Spleen (tissue), 11 donors: ENCODE measurements at regions not wholly inside any gene's neighbourhood (a gene's known extent, or its start where the extent isn't known, plus 50 kb on each side); places are given as distances from the start of the nearest gene placed in this dataset.
A peak's percentile ranks its signal among the peaks of the same experiment; 100 is the strongest.

Experiments
- DNase-seq: peaks from one replicate; pipeline ENCODE4 v3.0.0-alpha.2; 2020
- H3K27ac ChIP-seq, 8 donors: fragments of 200-600 bp; sonication (generic) in 7 of 8; 1 replicate in 4 of 8; 2 replicates in 4 of 8; pipeline versions ENCODE4 v1.5.0 to v1.8.0; 2016 to 2021; ENCODE audit warnings: inconsistent platforms in 4 of 8, mild to moderate bottlenecking in 4 of 8, moderate library complexity in 1 of 8
- H3K27me3 ChIP-seq, 7 donors: fragments of 200-600 bp; sonication (generic) in 6 of 7; replicated peaks in 1 of 7; 1 replicate in 4 of 7; 2 replicates in 3 of 7; pipeline versions ENCODE4 v1.5.0 to v1.8.0; 2016 to 2021; ENCODE audit warnings: inconsistent platforms in 3 of 7, mild to moderate bottlenecking in 1 of 7
- H3K36me3 ChIP-seq, 6 donors: fragments of 200-600 bp; sonication (generic) in 5 of 6; 1 replicate in 4 of 6; 2 replicates in 2 of 6; pipeline versions ENCODE4 v1.5.0 to v1.8.0; 2016 to 2021; ENCODE audit warnings: inconsistent platforms in 2 of 6
- H3K4me1 ChIP-seq, 6 donors: fragments of 200-600 bp; sonication (generic) in 5 of 6; 1 replicate in 3 of 6; 2 replicates in 3 of 6; pipeline versions ENCODE4 v1.5.0 to v1.8.0; 2016 to 2021; ENCODE audit warnings: inconsistent platforms in 3 of 6
- H3K4me3 ChIP-seq, 8 donors: fragments of 200-600 bp; sonication (generic) in 7 of 8; 1 replicate in 4 of 8; 2 replicates in 4 of 8; pipeline versions ENCODE4 v1.5.0 to v1.8.0; 2016 to 2021; ENCODE audit warnings: inconsistent platforms in 4 of 8, mild to moderate bottlenecking in 4 of 8, moderate library complexity in 2 of 8
- H3K9me3 ChIP-seq, 8 donors: fragments of 200-600 bp; sonication (generic) in 7 of 8; 1 replicate in 4 of 8; 2 replicates in 4 of 8; pipeline versions ENCODE4 v1.5.0 to v1.8.0; 2016 to 2021; ENCODE audit warnings: inconsistent platforms in 4 of 8
- CTCF ChIP-seq, 11 experiments: fragments of 200-600 bp in 7 of 11; fragments of 450-650 bp in 4 of 11; sonication (generic) in 4 of 11; IDR thresholded peaks in 8 of 11; conservative IDR thresholded peaks in 3 of 11; 1 replicate in 7 of 11; 2 replicates in 4 of 11; pipeline versions ENCODE4 v1.4.0 to v1.8.0; 2016 to 2021; ENCODE audit warnings: antibody characterized with exemption in 11 of 11, inconsistent platforms in 4 of 11, mild to moderate bottlenecking in 1 of 11
- POLR2A ChIP-seq, 3 donors: fragments of 450-650 bp; IDR thresholded peaks; one replicate each; pipeline ENCODE4 v1.5.1; 2017; ENCODE audit warnings: antibody characterized with exemption in 3 of 3, mild to moderate bottlenecking in 1 of 3
- POLR2AphosphoS5 ChIP-seq, 3 donors: sonication (generic); formaldehyde crosslinking; IDR thresholded peaks; one replicate each; pipeline ENCODE4 v1.5.1; 2017; ENCODE audit warnings: antibody characterized with exemption in 3 of 3
- WGBS, 5 donors: extraction: QIAGEN DNeasy Blood & Tissue Kit in 3 of 5; methylation state at CpG; one replicate each; pipeline versions ENCODE4 v1.1.5 to v1.1.7; 2013 to 2018; 5-methylcytosine and 5-hydroxymethylcytosine counted together
- intact Hi-C: fragments of 100-400 bp; cut with DNase I; formaldehyde crosslinking; loops from one replicate; pipeline ENCODE4 v1.15.0; 2023; ENCODE audit warnings: low total_unique reads
- donor health status: healthy with polysubstance abuse.
- donor health status: DM: no; HTN: no; CAD: no; lungs with moderate emphysema.
- donor health status: DM: no; HTN: no; CAD: no.
- donor health status: Bipolar disorder and iron deficiency.
- donor health status: healthy.
- donor health status: DM: no; HTN: no; CAD: no.
- donor health status: DM: yes; HTN: yes; CAD: no.

GRCh38 chr11:116499396-116500003 is 273.3 kb downstream of the BUD13 start:
- TF ChIP-seq POLR2AphosphoS5 (IDR thresholded peaks at IDR 0.05) (no peak), CTCF (IDR thresholded peaks at IDR 0.05 in 8 of 11, conservative IDR thresholded peaks at IDR 0.05 in 3 of 11) (peak in 5 of 11 experiments; percentile 33 to 57 (median 48)), POLR2A (IDR thresholded peaks at IDR 0.05) (no peak)
- H3K36me3 ChIP-seq: no peaks in the 10 kb centered on the region
- WGBS, 5 donors: 21 to 26% (median 23%) methylated on average over 17 of the region's 17 CpGs
- H3K4me3 ChIP-seq: no peak overlapping the region
- H3K27ac ChIP-seq: no peak overlapping the region
- peaks cover 0 to 75% (median 19%) of the 10 kb centered on the region in 7 donors for H3K27me3 ChIP-seq
- H3K9me3 ChIP-seq: no peaks in the 10 kb centered on the region
- DNase-seq: no peak
- no peaks in the 10 kb centered on the region for H3K4me1 ChIP-seq
- intact Hi-C loops: no loop called here

- TF ChIP-seq CTCF (IDR thresholded peaks at IDR 0.05 in 8 of 11, conservative IDR thresholded peaks at IDR 0.05 in 3 of 11) (no peak), POLR2AphosphoS5 (IDR thresholded peaks at IDR 0.05) (no peak)
- intact Hi-C loops: no loop called here
- whole genome bisulfite sequencing, 5 donors: 74 to 88% (median 77%) methylated on average over 6 of the region's 6 CpGs
Measured at GRCh38 chr11:116498161-116498560, 274.6 kb downstream of the BUD13 start.

DNA sequence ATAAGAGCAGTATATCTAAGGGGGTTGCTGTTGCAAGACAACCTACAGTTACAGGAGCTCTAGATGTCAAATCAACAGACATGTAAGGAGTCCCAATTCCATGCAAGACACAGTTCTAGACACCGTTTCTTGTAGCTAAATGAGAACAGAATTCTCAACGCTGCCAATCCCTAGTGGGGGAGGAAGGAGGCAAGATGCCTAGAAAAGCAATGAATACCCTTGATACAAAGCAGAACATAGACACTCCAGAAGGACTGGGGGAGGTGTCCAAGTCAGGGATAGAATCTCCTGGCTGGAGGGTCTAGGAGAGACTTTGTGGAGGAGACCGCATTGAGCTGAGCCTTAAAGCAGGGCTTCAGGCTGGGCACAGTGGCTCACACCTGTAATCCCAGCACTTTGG is 280.2 kb downstream of the BUD13 start:
- no peak overlapping the region for H3K4me3 ChIP-seq
- no peak for DNase-seq
- H3K9me3 ChIP-seq: no peaks in the 10 kb centered on the region
- H3K36me3 ChIP-seq: no peaks in the 10 kb centered on the region
- WGBS, 5 donors: 70 to 93% (median 79%) methylated on average over 3 of the region's 3 CpGs
- no peak overlapping the region for H3K27ac ChIP-seq
- no peaks in the 10 kb centered on the region for H3K4me1 ChIP-seq
- TF ChIP-seq POLR2AphosphoS5 (IDR thresholded peaks at IDR 0.05) (no peak), CTCF (IDR thresholded peaks at IDR 0.05 in 8 of 11, conservative IDR thresholded peaks at IDR 0.05 in 3 of 11) (no peak), POLR2A (IDR thresholded peaks at IDR 0.05) (no peak)
- intact Hi-C loops: no loop called here
- H3K27me3 ChIP-seq: peaks cover 0 to 49% (median 3%) of the 10 kb centered on the region in 7 donors

More at GRCh38 chr11:116498161-116498560, 274.6 kb downstream of the BUD13 start:
- H3K27ac ChIP-seq: no peak overlapping the region
- H3K4me1 ChIP-seq: no peaks in the 10 kb centered on the region
- no peak for DNase-seq
- H3K4me3 ChIP-seq: no peak overlapping the region
- peaks cover 0 to 62% (median 19%) of the 10 kb centered on the region in 7 donors for H3K27me3 ChIP-seq
- no peaks in the 10 kb centered on the region for H3K9me3 ChIP-seq
- H3K36me3 ChIP-seq: no peaks in the 10 kb centered on the region

DNA sequence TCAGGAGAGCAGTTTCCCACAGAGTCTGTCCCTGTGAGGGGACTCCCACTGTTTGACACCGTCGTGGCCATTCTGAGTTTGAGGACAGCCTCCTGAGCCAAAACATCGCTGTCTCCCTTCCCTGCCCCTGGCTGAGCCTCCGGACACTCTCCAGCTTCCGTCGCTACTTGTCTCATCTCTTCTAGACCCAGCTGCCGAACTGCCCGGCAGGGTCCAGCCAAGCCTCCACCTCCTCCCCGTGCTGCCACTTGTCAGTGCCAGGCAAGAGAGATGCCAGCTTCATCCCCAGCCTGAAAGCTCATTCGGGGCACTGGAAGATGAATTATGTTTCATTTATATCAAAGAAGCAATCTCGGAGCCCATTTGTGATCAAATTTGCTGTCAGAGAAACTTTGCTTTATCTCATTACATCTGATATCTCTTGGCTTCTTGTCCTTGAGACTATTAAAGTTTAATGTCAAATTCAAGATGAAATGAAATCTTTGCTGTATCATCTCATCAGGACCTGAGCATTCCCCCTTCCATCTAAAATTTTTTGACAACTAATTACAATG is 283.9 kb downstream of the BUD13 start:
- H3K27ac ChIP-seq: no peak overlapping the region
- H3K36me3 ChIP-seq: no peaks in the 10 kb centered on the region
- H3K4me1 ChIP-seq: no peaks in the 10 kb centered on the region
- no peak for DNase-seq
- H3K4me3 ChIP-seq: no peak overlapping the region
- 52 to 62% (median 61%) methylated on average over 11 of the region's 11 CpGs for WGBS, 5 donors
- H3K9me3 ChIP-seq: no peaks in the 10 kb centered on the region
- intact Hi-C loops: no loop called here
- peaks cover 0 to 64% (median 3%) of the 10 kb centered on the region in 7 donors for H3K27me3 ChIP-seq
- no peak for TF ChIP-seq POLR2A (IDR thresholded peaks at IDR 0.05)
- TF ChIP-seq POLR2AphosphoS5 (IDR thresholded peaks at IDR 0.05): no peak
- TF ChIP-seq CTCF (IDR thresholded peaks at IDR 0.05 in 8 of 11, conservative IDR thresholded peaks at IDR 0.05 in 3 of 11): no peak
